Mesendoderm (in vitro differentiated cells): ENCODE measurements at regions not wholly inside any gene's neighbourhood (a gene's known extent, or its start where the extent isn't known, plus 50 kb on each side); places are given as distances from the start of the nearest gene placed in this dataset.
"Not testable (repeated sequence)": the region's sequence is repeated elsewhere in the genome, so short reads cannot be mapped to it uniquely, and the experiment has no call there.

Source experiments
- DNase-seq: peaks from one replicate; pipeline ENCODE4 v3.0.0; 2013
- H2AK5ac ChIP-seq: 2 replicates; pipeline ENCODE4 v1.6.1; 2013; ENCODE audit warnings: low read length, inconsistent platforms
- H2BK120ac ChIP-seq: 2 replicates; pipeline ENCODE4 v1.6.1; 2013; ENCODE audit warnings: low read depth, mild to moderate bottlenecking, low read length, moderate library complexity, mixed read lengths
- H2BK15ac ChIP-seq: replicated peaks from 2 replicates; pipeline ENCODE4 v1.6.1; 2013; ENCODE audit warnings: low read depth, mild to moderate bottlenecking, moderate library complexity
- H2BK5ac ChIP-seq: 2 replicates; pipeline ENCODE4 v1.6.1; 2013; ENCODE audit warnings: low read length, inconsistent platforms
- H3K18ac ChIP-seq: 2 replicates; pipeline ENCODE4 v1.6.1; 2013; ENCODE audit warnings: mild to moderate bottlenecking, low read length, mixed read lengths
- H3K23ac ChIP-seq: one replicate; pipeline ENCODE4 v1.6.1; 2013; ENCODE audit warnings: low read length
- H3K27ac ChIP-seq: 2 replicates; pipeline ENCODE4 v1.5.1; 2013; ENCODE audit warnings: low read depth, mild to moderate bottlenecking, inconsistent platforms, low read length, moderate library complexity
- H3K27me3 ChIP-seq: 2 replicates; pipeline ENCODE4 v1.6.1; 2013; ENCODE audit warnings: low read length, control low read depth, mild to moderate bottlenecking, inconsistent platforms; ENCODE audit not compliant: insufficient read depth, poor library complexity
- H3K36me3 ChIP-seq: 2 replicates; pipeline ENCODE4 v1.6.1; 2013; ENCODE audit warnings: low read length, inconsistent platforms; ENCODE audit not compliant: control insufficient read depth, insufficient read depth
- H3K4ac ChIP-seq: one replicate; pipeline ENCODE4 v1.6.1; 2013; ENCODE audit warnings: low read depth, mild to moderate bottlenecking, low read length, moderate library complexity
- H3K4me1 ChIP-seq: 2 replicates; pipeline ENCODE4 v1.6.1; 2013; ENCODE audit warnings: low read depth, low read length, inconsistent platforms; ENCODE audit not compliant: control insufficient read depth
- H3K4me2 ChIP-seq: 2 replicates; pipeline ENCODE4 v1.6.1; 2013; ENCODE audit warnings: low read length
- H3K4me3 ChIP-seq: 2 replicates; pipeline ENCODE4 v1.5.1; 2013; ENCODE audit warnings: mild to moderate bottlenecking, low read length
- H3K56ac ChIP-seq: one replicate; pipeline ENCODE4 v1.6.1; 2013; ENCODE audit warnings: low read length
- H3K79me1 ChIP-seq: 2 replicates; pipeline ENCODE4 v1.6.1; 2013; ENCODE audit warnings: low read length, inconsistent platforms
- H3K79me2 ChIP-seq: 2 replicates; pipeline ENCODE4 v1.6.1; 2013; ENCODE audit warnings: mild to moderate bottlenecking, low read length; ENCODE audit not compliant: control insufficient read depth, insufficient read depth
- H3K9ac ChIP-seq: 2 replicates; pipeline ENCODE4 v1.6.1; 2013; ENCODE audit warnings: low read length, inconsistent platforms
- H4K5ac ChIP-seq: one replicate; pipeline ENCODE4 v1.6.1; 2013; ENCODE audit warnings: low read length
- H4K8ac ChIP-seq: one replicate; pipeline ENCODE4 v1.6.1; 2013; ENCODE audit warnings: low read depth, mild to moderate bottlenecking, control low read depth, low read length, moderate library complexity
- WGBS: extraction: QIAGEN DNeasy Blood & Tissue Kit; methylation state at CpG from one replicate; pipeline ENCODE4 v1.1.7; 2013; ENCODE audit warnings: low lambda C conversion rate, missing lambda C conversion rate; ENCODE audit not compliant: insufficient coverage; ENCODE audit errors: extremely low coverage; 5-methylcytosine and 5-hydroxymethylcytosine counted together

- WGBS, result no CpG with 5 or more reads among the region's 1 CpG
- no peak overlapping the region for H4K8ac ChIP-seq
- no peaks in the 10 kb centered on the region for H3K79me1 ChIP-seq
- H2AK5ac ChIP-seq, result no peak overlapping the region
- H2BK120ac ChIP-seq, result no peak overlapping the region
- no peak overlapping the region for H2BK15ac ChIP-seq
- H3K4me3 ChIP-seq, result no peak overlapping the region
- H3K23ac ChIP-seq, result no peak overlapping the region
- H4K5ac ChIP-seq, result no peak overlapping the region
- H3K4me2 ChIP-seq, result no peak overlapping the region
- H2BK5ac ChIP-seq, result no peak overlapping the region
- H3K56ac ChIP-seq, result no peak overlapping the region
- no peaks in the 10 kb centered on the region for H3K79me2 ChIP-seq
- H3K27me3 ChIP-seq, result no peaks in the 10 kb centered on the region
- H3K9ac ChIP-seq, result no peak overlapping the region
- H3K36me3 ChIP-seq, result no peaks in the 10 kb centered on the region
- H3K4me1 ChIP-seq, result no peaks in the 10 kb centered on the region
- DNase-seq, result no peak
- H3K4ac ChIP-seq, result no peak overlapping the region
- no peak overlapping the region for H3K18ac ChIP-seq
- H3K27ac ChIP-seq, result no peak overlapping the region
These were observed 106.8 kb upstream of the PRR23C start for GRCh38 chr3:139151530-139151929.

- H3K4me3 ChIP-seq, H2BK15ac ChIP-seq, H3K56ac ChIP-seq, DNase-seq, H3K4ac ChIP-seq, H3K36me3 ChIP-seq, H3K27ac ChIP-seq, H3K4me2 ChIP-seq, H4K5ac ChIP-seq, H3K18ac ChIP-seq, H2BK5ac ChIP-seq, H3K27me3 ChIP-seq, H2AK5ac ChIP-seq, H3K9ac ChIP-seq, H4K8ac ChIP-seq, H3K79me2 ChIP-seq, H3K4me1 ChIP-seq, H3K79me1 ChIP-seq, H3K23ac ChIP-seq, H2BK120ac ChIP-seq: not testable (repeated sequence)
These were observed 108.7 kb upstream of the PRR23C start for GRCh38 chr3:139153434-139153833.

- H2BK15ac ChIP-seq, result no peak overlapping the region
- WGBS, result no CpG with 5 or more reads among the region's 10 CpGs
- no peak overlapping the region for H3K23ac ChIP-seq
- H3K4me2 ChIP-seq, result no peak overlapping the region
- DNase-seq, result no peak
- H2AK5ac ChIP-seq, result no peak overlapping the region
- H3K79me1 ChIP-seq, result no peaks in the 10 kb centered on the region
- no peak overlapping the region for H4K5ac ChIP-seq
- no peak overlapping the region for H3K9ac ChIP-seq
- no peak overlapping the region for H3K27ac ChIP-seq
- H4K8ac ChIP-seq, result no peak overlapping the region
- no peaks in the 10 kb centered on the region for H3K4me1 ChIP-seq
- no peak overlapping the region for H2BK120ac ChIP-seq
- no peak overlapping the region for H3K4ac ChIP-seq
- H3K79me2 ChIP-seq, result no peaks in the 10 kb centered on the region
- H3K4me3 ChIP-seq, result no peak overlapping the region
- H3K36me3 ChIP-seq, result no peaks in the 10 kb centered on the region
- no peak overlapping the region for H2BK5ac ChIP-seq
- H3K27me3 ChIP-seq, result no peaks in the 10 kb centered on the region
- H3K56ac ChIP-seq, result no peak overlapping the region
- no peak overlapping the region for H3K18ac ChIP-seq
These were observed 112.7 kb upstream of the PRR23C start for GRCh38 chr3:139157161-139157932.

GRCh38 chr3:139159356-139159755, 114.7 kb upstream of the PRR23C start:
- H3K23ac ChIP-seq, result no peak overlapping the region
- no CpG with 5 or more reads among the region's 3 CpGs for WGBS

GRCh38 chr3:139173372-139174108, 128.8 kb upstream of the PRR23C start:
- H4K8ac ChIP-seq, result no peak overlapping the region
- H3K9ac ChIP-seq, result no peak overlapping the region
- no peak overlapping the region for H3K4ac ChIP-seq
- H3K4me2 ChIP-seq, result no peak overlapping the region
- no peaks in the 10 kb centered on the region for H3K79me2 ChIP-seq
- no peak overlapping the region for H3K23ac ChIP-seq
- H3K27ac ChIP-seq, result no peak overlapping the region
- H3K79me1 ChIP-seq, result no peaks in the 10 kb centered on the region
- no peak overlapping the region for H3K18ac ChIP-seq
- H3K4me3 ChIP-seq, result no peak overlapping the region
- H4K5ac ChIP-seq, result no peak overlapping the region
- no peak overlapping the region for H2BK15ac ChIP-seq
- no peak overlapping the region for H2BK5ac ChIP-seq
- no peak overlapping the region for H2AK5ac ChIP-seq
- H2BK120ac ChIP-seq, result no peak overlapping the region
- no peaks in the 10 kb centered on the region for H3K36me3 ChIP-seq
- no peak overlapping the region for H3K56ac ChIP-seq
- H3K4me1 ChIP-seq, result no peaks in the 10 kb centered on the region
- no CpG with 5 or more reads among the region's 9 CpGs for WGBS
- H3K27me3 ChIP-seq, result no peaks in the 10 kb centered on the region
- no peak for DNase-seq

More at GRCh38 chr3:139159356-139159755, 114.7 kb upstream of the PRR23C start:
- Histone ChIP-seq H2BK15ac (no peak overlapping the region), H3K79me1 (no peaks in the 10 kb centered on the region), H3K4me1 (no peaks in the 10 kb centered on the region), H4K8ac (no peak overlapping the region), H4K5ac (no peak overlapping the region), H3K79me2 (no peaks in the 10 kb centered on the region), H3K18ac (no peak overlapping the region), H2AK5ac (no peak overlapping the region), H3K4me3 (no peak overlapping the region), H3K4me2 (no peak overlapping the region), H3K27ac (no peak overlapping the region), H3K9ac (no peak overlapping the region), H2BK5ac (no peak overlapping the region), H3K56ac (no peak overlapping the region), H3K4ac (no peak overlapping the region), H3K36me3 (no peaks in the 10 kb centered on the region), H2BK120ac (no peak overlapping the region), H3K27me3 (no peaks in the 10 kb centered on the region)
- no peak for DNase-seq
